Suprapubic skin (tissue), 4 donors: ENCODE measurements at regions not wholly inside any gene's neighbourhood (a gene's known extent, or its start where the extent isn't known, plus 50 kb on each side); places are given as distances from the start of the nearest gene placed in this dataset.
"Not testable (repeated sequence)": the region's sequence is repeated elsewhere in the genome, so short reads cannot be mapped to it uniquely, and the experiment has no call there.

ENCODE experiments used
- DNase-seq, 2 donors: peaks; one replicate each; pipeline ENCODE4 v3.0.0-alpha.2; 2019; ENCODE audit warnings: low spot score in 2 of 2
- H3K27ac ChIP-seq: fragments of 200-600 bp; sonication (generic); one replicate; pipeline ENCODE4 v1.5.1; 2019
- H3K27me3 ChIP-seq: fragments of 200-600 bp; sonication (generic); one replicate; pipeline ENCODE4 v1.5.1; 2019
- H3K36me3 ChIP-seq: fragments of 200-600 bp; sonication (generic); one replicate; pipeline ENCODE4 v1.5.1; 2019
- H3K4me1 ChIP-seq: fragments of 200-600 bp; sonication (generic); one replicate; pipeline ENCODE4 v1.5.1; 2019
- H3K4me3 ChIP-seq: fragments of 200-600 bp; sonication (generic); one replicate; pipeline ENCODE4 v1.5.1; 2019; ENCODE audit warnings: mild to moderate bottlenecking
- H3K9me3 ChIP-seq: fragments of 200-600 bp; sonication (generic); one replicate; pipeline ENCODE4 v1.5.1; 2019
- EP300 ChIP-seq: sonication (generic); formaldehyde crosslinking; IDR thresholded peaks from one replicate; pipeline ENCODE4 v1.6.1; 2017; ENCODE audit warnings: antibody characterized with exemption
- POLR2A ChIP-seq, 2 donors: fragments of 450-650 bp; IDR thresholded peaks; one replicate each; pipeline ENCODE4 v1.6.1; 2017; ENCODE audit warnings: antibody characterized with exemption in 2 of 2, mild to moderate bottlenecking in 2 of 2, moderate library complexity in 2 of 2
- POLR2AphosphoS5 ChIP-seq, 3 donors: sonication (generic); formaldehyde crosslinking; IDR thresholded peaks; one replicate each; pipeline ENCODE4 v1.6.1; 2017; ENCODE audit warnings: antibody characterized with exemption in 3 of 3
- WGBS: methylation state at CpG from one replicate; pipeline ENCODE4 v1.1.5; 2018; 5-methylcytosine and 5-hydroxymethylcytosine counted together
- TF ChIP-seq, protein P1 (sequence below), 2 donors: fragments of 200-600 bp in 1 of 2; fragments of 450-650 bp in 1 of 2; sonication (generic) in 1 of 2; IDR thresholded peaks; one replicate each; pipeline ENCODE4 v1.5.1; 2016 to 2019; ENCODE audit warnings: antibody characterized with exemption in 2 of 2, mild to moderate bottlenecking in 1 of 2, moderate library complexity in 1 of 2

DNA sequence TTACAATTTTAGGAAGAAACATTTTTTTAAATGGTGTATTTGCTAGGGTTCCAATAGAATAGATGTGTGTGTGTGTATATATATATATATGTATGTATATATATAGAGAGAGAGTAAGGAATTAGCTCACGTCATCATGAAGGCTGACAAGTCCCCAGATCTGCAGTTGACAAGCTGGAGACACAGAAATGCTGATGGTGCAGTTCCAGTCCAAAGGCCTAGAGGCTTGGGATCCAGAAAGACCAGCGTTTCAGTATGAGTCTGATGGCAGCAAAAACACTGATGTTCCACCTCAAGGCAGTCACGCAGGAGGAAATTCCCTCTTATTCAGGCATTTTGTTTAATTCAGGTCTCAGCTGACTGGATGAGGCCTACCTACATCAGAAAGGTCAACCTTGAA is 386.8 kb downstream of the PTH2R start:
- no peak overlapping the region for H3K27ac ChIP-seq
- H3K36me3 ChIP-seq, result no peaks in the 10 kb centered on the region
- H3K9me3 ChIP-seq, result no peaks in the 10 kb centered on the region
- no peak for DNase-seq
- H3K4me3 ChIP-seq, result no peak overlapping the region
- H3K4me1 ChIP-seq, result no peaks in the 10 kb centered on the region
- no peak for TF ChIP-seq EP300
- no peak for TF ChIP-seq POLR2A (IDR thresholded peaks at IDR 0.05)
- H3K27me3 ChIP-seq, result no peaks in the 10 kb centered on the region
- 67% methylated on average over 3 of the region's 3 CpGs for WGBS

DNA sequence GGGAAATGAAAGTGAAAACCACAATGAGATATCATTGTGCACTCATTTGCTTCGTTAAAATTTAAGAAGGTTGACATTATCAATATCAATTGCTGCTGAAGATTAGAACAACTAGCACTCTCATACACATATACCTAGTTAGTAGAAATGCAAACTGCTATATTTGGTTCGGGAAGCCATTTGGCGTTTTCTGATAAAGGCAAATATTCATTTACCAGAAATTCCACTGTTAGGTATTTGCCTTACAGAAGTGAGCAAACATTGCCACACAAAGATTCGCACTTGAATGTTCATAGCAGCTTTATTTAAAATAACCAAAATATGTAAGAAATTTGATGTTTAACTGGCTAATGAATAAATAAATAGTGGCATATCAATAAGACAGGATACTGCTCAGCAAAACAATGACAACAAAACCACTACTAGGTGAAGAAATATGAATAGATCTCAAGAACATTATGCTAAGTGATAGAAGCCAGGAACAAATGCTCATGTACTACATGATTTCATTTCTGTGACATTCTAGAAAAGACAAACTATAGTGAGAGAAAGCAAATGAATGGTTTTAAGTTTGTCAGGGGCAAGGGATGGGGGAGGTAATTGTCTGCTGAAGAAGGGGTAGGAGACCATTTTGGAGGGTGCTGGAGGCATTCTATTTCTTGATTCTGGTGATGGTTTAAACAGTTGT is 387.8 kb downstream of the PTH2R start:
- H3K9me3 ChIP-seq, result no peaks in the 10 kb centered on the region
- no peaks in the 10 kb centered on the region for H3K27me3 ChIP-seq
- DNase-seq, result no peak
- no peaks in the 10 kb centered on the region for H3K4me1 ChIP-seq
- no peaks in the 10 kb centered on the region for H3K36me3 ChIP-seq
- TF ChIP-seq, protein P1, sequence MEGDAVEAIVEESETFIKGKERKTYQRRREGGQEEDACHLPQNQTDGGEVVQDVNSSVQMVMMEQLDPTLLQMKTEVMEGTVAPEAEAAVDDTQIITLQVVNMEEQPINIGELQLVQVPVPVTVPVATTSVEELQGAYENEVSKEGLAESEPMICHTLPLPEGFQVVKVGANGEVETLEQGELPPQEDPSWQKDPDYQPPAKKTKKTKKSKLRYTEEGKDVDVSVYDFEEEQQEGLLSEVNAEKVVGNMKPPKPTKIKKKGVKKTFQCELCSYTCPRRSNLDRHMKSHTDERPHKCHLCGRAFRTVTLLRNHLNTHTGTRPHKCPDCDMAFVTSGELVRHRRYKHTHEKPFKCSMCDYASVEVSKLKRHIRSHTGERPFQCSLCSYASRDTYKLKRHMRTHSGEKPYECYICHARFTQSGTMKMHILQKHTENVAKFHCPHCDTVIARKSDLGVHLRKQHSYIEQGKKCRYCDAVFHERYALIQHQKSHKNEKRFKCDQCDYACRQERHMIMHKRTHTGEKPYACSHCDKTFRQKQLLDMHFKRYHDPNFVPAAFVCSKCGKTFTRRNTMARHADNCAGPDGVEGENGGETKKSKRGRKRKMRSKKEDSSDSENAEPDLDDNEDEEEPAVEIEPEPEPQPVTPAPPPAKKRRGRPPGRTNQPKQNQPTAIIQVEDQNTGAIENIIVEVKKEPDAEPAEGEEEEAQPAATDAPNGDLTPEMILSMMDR (IDR thresholded peaks at IDR 0.05), result no peak
- TF ChIP-seq POLR2A (IDR thresholded peaks at IDR 0.05) (no peak), EP300 (no peak), POLR2AphosphoS5 (IDR thresholded peaks at IDR 0.05) (no peak)
- H3K27ac ChIP-seq, result no peak overlapping the region
- WGBS, result 88% methylated on average over 4 of the region's 4 CpGs
- H3K4me3 ChIP-seq, result no peak overlapping the region

DNA sequence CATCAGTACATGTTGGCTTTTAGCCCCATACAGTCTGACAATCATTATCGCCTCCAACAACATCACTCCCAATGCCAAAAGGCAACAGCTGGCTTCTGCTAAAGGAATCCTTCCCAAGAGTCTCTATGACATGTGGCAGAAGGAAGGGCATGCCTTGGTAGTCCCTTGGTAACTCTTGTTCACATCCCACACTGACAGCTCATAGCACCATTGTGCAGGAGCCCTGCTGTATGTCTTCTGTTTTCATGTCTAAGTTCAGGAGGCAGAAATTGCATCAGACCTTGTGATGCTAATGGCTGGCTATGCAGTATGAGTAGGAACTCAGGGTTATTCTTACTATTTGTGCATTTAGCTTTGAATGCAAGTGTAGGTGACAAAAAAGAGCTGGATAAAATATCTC is 392.1 kb downstream of the PTH2R start:
- Histone ChIP-seq H3K4me1 (no peaks in the 10 kb centered on the region), H3K27ac (no peak overlapping the region), H3K4me3 (no peak overlapping the region), H3K9me3 (no peaks in the 10 kb centered on the region), H3K27me3 (no peaks in the 10 kb centered on the region), H3K36me3 (no peaks in the 10 kb centered on the region)
- no peak for DNase-seq
- 73% methylated on average over 1 of the region's 1 CpG for WGBS
- TF ChIP-seq POLR2AphosphoS5 (IDR thresholded peaks at IDR 0.05) (no peak), EP300 (no peak), POLR2A (IDR thresholded peaks at IDR 0.05) (no peak)
- TF ChIP-seq, protein P1 (IDR thresholded peaks at IDR 0.05), result no peak

DNA sequence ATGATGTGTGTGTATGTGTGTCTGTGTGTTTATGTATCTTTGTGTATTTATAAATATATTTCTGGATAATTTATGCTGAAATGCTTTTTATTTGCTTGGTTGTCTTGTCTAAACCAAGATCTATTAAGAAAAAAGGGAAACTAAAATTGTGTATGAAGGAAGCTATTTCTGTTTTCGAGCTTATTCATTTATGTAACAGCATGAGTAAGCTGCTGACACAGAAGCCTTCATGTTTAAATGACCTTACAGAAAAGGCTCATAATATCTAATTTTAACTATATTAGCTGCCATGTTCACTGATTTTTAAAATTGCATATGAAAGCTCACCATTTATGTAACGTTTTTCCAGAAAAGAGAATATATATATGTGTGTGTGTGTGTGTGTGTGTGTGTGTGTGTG is 392.8 kb downstream of the PTH2R start:
- H3K9me3 ChIP-seq, result no peaks in the 10 kb centered on the region
- WGBS, result 61% methylated on average over 2 of the region's 2 CpGs
- DNase-seq, result no peak

DNA sequence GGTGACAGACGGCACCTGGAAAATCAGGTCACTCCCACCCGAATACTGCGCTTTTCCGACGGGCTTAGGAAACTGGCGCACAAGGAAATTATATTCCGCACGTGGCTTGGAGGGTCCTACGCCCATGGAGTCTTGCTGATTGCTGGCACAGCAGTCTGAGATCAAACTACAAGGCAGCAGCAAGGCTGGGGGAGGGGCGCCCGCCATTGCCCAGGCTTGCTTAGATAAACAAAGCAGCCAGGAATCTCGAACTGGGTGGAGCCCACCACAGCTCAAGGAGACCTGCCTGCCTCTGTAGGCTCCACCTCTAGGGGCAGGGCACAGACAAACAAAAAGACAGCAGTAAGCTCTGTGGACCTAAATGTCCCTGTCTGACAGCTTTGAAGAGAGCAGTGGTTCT is 394.3 kb downstream of the PTH2R start:
- H3K36me3 ChIP-seq, H3K4me1 ChIP-seq, DNase-seq, H3K9me3 ChIP-seq, H3K27ac ChIP-seq, H3K27me3 ChIP-seq, H3K4me3 ChIP-seq: not testable (repeated sequence)
- 94% methylated on average over 7 of the region's 12 CpGs for WGBS

More for the DNA sequence above, 392.8 kb downstream of the PTH2R start:
- TF ChIP-seq, protein P1 (IDR thresholded peaks at IDR 0.05), result no peak
- no peak for TF ChIP-seq EP300
- TF ChIP-seq POLR2A (IDR thresholded peaks at IDR 0.05), result no peak
- no peak for TF ChIP-seq POLR2AphosphoS5 (IDR thresholded peaks at IDR 0.05)
- Histone ChIP-seq H3K4me3 (no peak overlapping the region), H3K36me3 (no peaks in the 10 kb centered on the region), H3K27me3 (no peaks in the 10 kb centered on the region), H3K27ac (no peak overlapping the region), H3K4me1 (no peaks in the 10 kb centered on the region)

DNA sequence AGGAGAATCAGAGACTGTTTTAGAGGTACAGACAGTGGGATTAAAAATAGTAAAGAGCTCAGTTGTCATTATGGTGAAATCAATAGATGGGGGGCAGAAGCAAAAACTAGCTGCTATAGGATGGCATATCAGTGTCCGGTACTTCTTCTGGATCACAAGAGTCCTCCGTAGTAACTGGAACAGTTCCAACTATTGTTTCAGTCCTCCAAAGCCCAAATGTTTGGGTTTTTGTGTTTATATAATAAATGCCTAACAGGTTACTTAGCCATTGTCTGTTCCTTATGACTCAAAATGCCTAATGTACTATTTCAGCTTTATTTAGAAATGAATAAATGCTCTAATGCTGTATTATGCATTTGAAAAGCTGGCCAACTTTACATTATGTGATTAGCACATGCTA is 401.2 kb downstream of the PTH2R start:
- no peak for DNase-seq
- 70% methylated on average over 2 of the region's 2 CpGs for whole genome bisulfite sequencing
- H3K27ac ChIP-seq, result no peak overlapping the region

DNA sequence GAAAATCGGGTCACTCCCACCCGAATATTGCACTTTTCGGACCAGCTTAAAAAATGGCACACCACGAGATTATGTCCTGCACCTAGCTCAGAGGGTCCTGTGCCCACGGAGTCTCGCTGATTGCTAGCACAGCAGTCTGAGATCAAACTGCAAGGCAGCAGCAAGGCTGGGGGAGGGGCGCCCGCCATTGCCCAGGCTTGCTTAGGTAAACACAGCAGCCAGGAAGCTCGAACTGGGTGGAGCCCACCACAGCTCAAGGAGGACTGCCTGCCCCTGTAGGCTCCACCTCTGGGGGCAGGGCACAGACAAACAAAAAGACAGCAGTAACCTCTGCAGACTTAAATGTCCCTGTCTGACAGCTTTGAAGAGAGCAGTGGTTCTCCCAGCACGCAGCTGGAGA is 405.3 kb downstream of the PTH2R start:
- 79% methylated on average over 7 of the region's 10 CpGs for WGBS
- H3K36me3 ChIP-seq, H3K27ac ChIP-seq, DNase-seq, H3K27me3 ChIP-seq, H3K9me3 ChIP-seq, H3K4me1 ChIP-seq, H3K4me3 ChIP-seq: not testable (repeated sequence)

More for the DNA sequence above, 401.2 kb downstream of the PTH2R start:
- no peaks in the 10 kb centered on the region for H3K36me3 ChIP-seq
- TF ChIP-seq, protein P1 (IDR thresholded peaks at IDR 0.05), result no peak
- TF ChIP-seq EP300 (no peak), POLR2AphosphoS5 (IDR thresholded peaks at IDR 0.05) (no peak)
- H3K9me3 ChIP-seq, result no peaks in the 10 kb centered on the region
- no peak overlapping the region for H3K4me3 ChIP-seq
- H3K27me3 ChIP-seq, result no peaks in the 10 kb centered on the region
- H3K4me1 ChIP-seq, result no peaks in the 10 kb centered on the region
